RWPE1 (cell line): ENCODE measurements at regions not wholly inside any gene's neighbourhood (a gene's known extent, or its start where the extent isn't known, plus 50 kb on each side); places are given as distances from the start of the nearest gene placed in this dataset.
A peak's percentile ranks its signal among the peaks of the same experiment; 100 is the strongest.

Experiments used
- CTCF ChIA-PET: fragments of 350-600 bp; sonication (Branson Sonifier 250); formaldehyde crosslinking; extraction: SDS; loops from one replicate; lab custom pipeline; 2021; lab: Yijun Ruan, JAX
- POLR2A ChIA-PET: fragments of 400-600 bp; formaldehyde crosslinking; extraction: SDS; loops from one replicate; lab custom pipeline; 2020; ENCODE audit warnings: antibody characterized with exemption; ENCODE audit not compliant: low non-redundant PET; lab: Yijun Ruan, JAX
- DNase-seq: peaks from one replicate; pipeline ENCODE4 v3.0.0; 2012; ENCODE audit warnings: low spot score
- H3K27ac ChIP-seq: fragments of 450-650 bp; 2 replicates; pipeline ENCODE4 v1.5.1; 2017
- CTCF ChIP-seq: fragments of 450-650 bp; conservative IDR thresholded peaks from 2 replicates; pipeline ENCODE4 v1.5.1; 2017; ENCODE audit warnings: low read depth, mild to moderate bottlenecking

GRCh38 chr2:226018641-226019040 is 619.1 kb downstream of the NYAP2 start:
- no peak for TF ChIP-seq CTCF
- no peak overlapping the region for H3K27ac ChIP-seq
- POLR2A ChIA-PET = no interaction called here
- CTCF ChIA-PET = no interaction called here
- DNase-seq = no peak

GRCh38 chr2:226017537-226017936 is 618.0 kb downstream of the NYAP2 start:
- no peak overlapping the region for H3K27ac ChIP-seq
- CTCF ChIA-PET = no interaction called here
- no peak for DNase-seq
- POLR2A ChIA-PET = no interaction called here
- TF ChIP-seq CTCF = no peak

GRCh38 chr2:226017107-226017506 is 617.6 kb downstream of the NYAP2 start:
- ChIA-PET CTCF (no interaction called here), POLR2A (no interaction called here)
- no peak for DNase-seq
- H3K27ac ChIP-seq = no peak overlapping the region
- no peak for TF ChIP-seq CTCF

- POLR2A ChIA-PET = no interaction called here
- CTCF ChIA-PET = interaction anchor here (0.6 kb wide), 1 partner anchor 157 kb away, joined by 3 read pairs; no protein-coding TSS in a partner anchor
- H3K27ac ChIP-seq = no peak overlapping the region
- TF ChIP-seq CTCF = no peak
- DNase-seq = no peak
Measured at GRCh38 chr2:226011716-226012450, 612.4 kb downstream of the NYAP2 start.

GRCh38 chr2:226002438-226002837 is 602.9 kb downstream of the NYAP2 start:
- CTCF ChIA-PET = no interaction called here
- DNase-seq = peak; percentile 10
- H3K27ac ChIP-seq = no peak overlapping the region
- TF ChIP-seq CTCF = no peak
- POLR2A ChIA-PET = no interaction called here

GRCh38 chr2:226001716-226002115 is 602.2 kb downstream of the NYAP2 start:
- ChIA-PET POLR2A (no interaction called here), CTCF (no interaction called here)
- H3K27ac ChIP-seq = no peak overlapping the region
- TF ChIP-seq CTCF = no peak
- no peak for DNase-seq
